PC-9 (cell line): ENCODE measurements at regions not wholly inside any gene's neighbourhood (a gene's known extent, or its start where the extent isn't known, plus 50 kb on each side); places are given as distances from the start of the nearest gene placed in this dataset.

Source experiments
- BruUV-seq: library from RNA; stranded (reverse); fragments of 400-500 nt; replicated peaks from 2 replicates; lab custom pipeline; 2021; lab: Mats Ljungman, UMichigan
- CTCF ChIA-PET: fragments of 300-600 bp; sonication (Branson Sonifier 250); formaldehyde crosslinking; loops from one replicate; lab custom pipeline; 2022; ENCODE audit warnings: antibody characterized with exemption; lab: Charles Lee
- POLR2A ChIA-PET: fragments of 300-600 bp; sonication (Branson Sonifier 250); formaldehyde crosslinking; loops from one replicate; lab custom pipeline; 2022; ENCODE audit warnings: antibody characterized with exemption; ENCODE audit not compliant: unreplicated experiment; lab: Charles Lee
- DNase-seq, 2 experiments: peaks; one replicate each; pipeline versions ENCODE4 v3.0.0 to v3.0.0-alpha.2; 2015 to 2022; ENCODE audit warnings: mixed read lengths in 1 of 2
- H2AFZ ChIP-seq: fragments of 200-600 bp; sonication (generic); 2 replicates; pipeline ENCODE4 v1.8.1; 2017; ENCODE audit warnings: antibody characterized with exemption
- H3F3A ChIP-seq: fragments of 200-600 bp; sonication (generic); 2 replicates; pipeline ENCODE4 v1.8.1; 2017; ENCODE audit warnings: antibody characterized with exemption, mild to moderate bottlenecking, low read depth; ENCODE audit not compliant: insufficient read depth
- H3K27ac ChIP-seq: fragments of 200-600 bp; sonication (generic); 2 replicates; pipeline ENCODE4 v1.6.1; 2016; ENCODE audit warnings: mixed run types
- H3K27me3 ChIP-seq: fragments of 200-600 bp; sonication (generic); 2 replicates; pipeline ENCODE4 v1.6.1; 2016; ENCODE audit warnings: low read depth, mixed run types; ENCODE audit not compliant: insufficient read depth
- H3K36me3 ChIP-seq: fragments of 200-600 bp; sonication (generic); 2 replicates; pipeline ENCODE4 v1.6.1; 2016; ENCODE audit warnings: low read depth, mixed run types
- H3K4me1 ChIP-seq: fragments of 200-600 bp; sonication (generic); replicated peaks from 2 replicates; pipeline ENCODE4 v1.6.1; 2016; ENCODE audit warnings: mixed run types; ENCODE audit not compliant: insufficient read depth
- H3K4me2 ChIP-seq: fragments of 200-600 bp; sonication (generic); 2 replicates; pipeline ENCODE4 v1.6.1; 2017; ENCODE audit warnings: mixed run types
- H3K4me3 ChIP-seq: fragments of 200-600 bp; sonication (generic); 2 replicates; pipeline ENCODE4 v1.6.1; 2016; ENCODE audit warnings: mixed run types
- H3K79me2 ChIP-seq: fragments of 200-600 bp; sonication (generic); 2 replicates; pipeline ENCODE4 v1.6.1; 2017; ENCODE audit warnings: low read depth, mixed run types
- H3K9me2 ChIP-seq: fragments of 200-600 bp; sonication (generic); 2 replicates; pipeline ENCODE4 v1.8.1; 2017; ENCODE audit warnings: mild to moderate bottlenecking; ENCODE audit not compliant: insufficient read depth
- H3K9me3 ChIP-seq: fragments of 200-600 bp; sonication (generic); 2 replicates; pipeline ENCODE4 v1.8.1; 2016; ENCODE audit warnings: low read depth; ENCODE audit not compliant: insufficient read depth
- H4K20me1 ChIP-seq: fragments of 200-600 bp; sonication (generic); 2 replicates; pipeline ENCODE4 v1.8.1; 2017; ENCODE audit not compliant: insufficient read depth
- EZH2 ChIP-seq: fragments of 200-600 bp; sonication (generic); IDR thresholded peaks from 2 replicates; pipeline ENCODE4 v1.8.0; 2017; ENCODE audit warnings: antibody characterized with exemption, low read depth
- intact Hi-C: fragments of 100-400 bp; cut with micrococcal nuclease; formaldehyde crosslinking; loops from one replicate; pipeline ENCODE4 v1.10.0; 2022; ENCODE audit not compliant: unreplicated experiment
- TF ChIP-seq, protein P1 (sequence below): fragments of 200-600 bp; sonication (generic); conservative IDR thresholded peaks from 2 replicates; pipeline ENCODE4 v1.6.1; 2017; ENCODE audit warnings: mixed run types, antibody characterized with exemption, mild to moderate bottlenecking, moderate library complexity

DNA sequence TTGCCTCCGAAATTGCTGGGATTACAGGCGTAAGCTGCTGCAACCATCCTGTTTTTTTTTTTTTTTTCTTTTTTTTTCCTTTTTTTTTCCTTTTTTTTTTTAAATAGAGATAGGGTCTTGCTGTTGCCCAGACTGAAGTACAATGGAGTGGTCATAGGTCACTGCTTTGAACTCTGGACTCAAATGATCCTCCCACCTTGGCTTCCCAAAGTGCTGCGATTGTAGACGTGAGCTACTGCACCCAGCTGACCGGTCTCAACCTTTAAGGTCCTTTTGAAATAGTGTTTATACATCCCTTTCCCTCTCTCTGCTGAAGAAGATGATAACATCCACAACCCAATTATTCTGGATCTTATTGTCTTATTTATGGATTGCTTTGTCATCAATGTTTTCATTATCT, 548.7 kb downstream of the GBA3 start:
- Histone ChIP-seq H2AFZ (no peak overlapping the region), H3K9me3 (no peaks in the 10 kb centered on the region)

DNA sequence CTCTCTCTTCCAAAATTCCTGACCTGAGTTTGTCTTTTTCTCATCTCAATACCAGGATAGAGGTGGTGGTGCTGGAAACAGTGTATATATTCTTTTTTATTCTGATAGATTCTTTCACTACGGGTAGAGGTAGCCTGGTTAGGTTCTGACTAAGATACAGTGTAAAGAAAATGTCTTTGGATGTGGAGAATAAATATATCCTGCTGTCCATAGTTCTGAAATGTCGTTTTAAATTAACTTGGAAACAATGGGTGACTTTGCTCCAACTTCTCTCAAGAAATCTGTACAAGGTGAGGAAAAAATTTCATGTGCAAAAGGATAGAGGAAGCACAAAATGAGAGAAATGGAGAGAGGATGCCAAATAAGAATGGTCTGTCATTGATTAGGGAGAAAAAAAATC, 546.1 kb downstream of the GBA3 start:
- no peaks in the 10 kb centered on the region for H4K20me1 ChIP-seq
- no peaks in the 10 kb centered on the region for H3K9me3 ChIP-seq
- BruUV-seq = no TSS peak
- POLR2A ChIA-PET = no interaction called here
- no peak for DNase-seq
- H3F3A ChIP-seq = no peaks in the 10 kb centered on the region
- TF ChIP-seq, protein P1, sequence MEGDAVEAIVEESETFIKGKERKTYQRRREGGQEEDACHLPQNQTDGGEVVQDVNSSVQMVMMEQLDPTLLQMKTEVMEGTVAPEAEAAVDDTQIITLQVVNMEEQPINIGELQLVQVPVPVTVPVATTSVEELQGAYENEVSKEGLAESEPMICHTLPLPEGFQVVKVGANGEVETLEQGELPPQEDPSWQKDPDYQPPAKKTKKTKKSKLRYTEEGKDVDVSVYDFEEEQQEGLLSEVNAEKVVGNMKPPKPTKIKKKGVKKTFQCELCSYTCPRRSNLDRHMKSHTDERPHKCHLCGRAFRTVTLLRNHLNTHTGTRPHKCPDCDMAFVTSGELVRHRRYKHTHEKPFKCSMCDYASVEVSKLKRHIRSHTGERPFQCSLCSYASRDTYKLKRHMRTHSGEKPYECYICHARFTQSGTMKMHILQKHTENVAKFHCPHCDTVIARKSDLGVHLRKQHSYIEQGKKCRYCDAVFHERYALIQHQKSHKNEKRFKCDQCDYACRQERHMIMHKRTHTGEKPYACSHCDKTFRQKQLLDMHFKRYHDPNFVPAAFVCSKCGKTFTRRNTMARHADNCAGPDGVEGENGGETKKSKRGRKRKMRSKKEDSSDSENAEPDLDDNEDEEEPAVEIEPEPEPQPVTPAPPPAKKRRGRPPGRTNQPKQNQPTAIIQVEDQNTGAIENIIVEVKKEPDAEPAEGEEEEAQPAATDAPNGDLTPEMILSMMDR = no peak
- no peak for TF ChIP-seq EZH2
- H3K79me2 ChIP-seq = no peaks in the 10 kb centered on the region
- intact Hi-C loops = no loop called here
- H3K27me3 ChIP-seq = no peaks in the 10 kb centered on the region
- H3K4me2 ChIP-seq = no peak overlapping the region
- CTCF ChIA-PET = no interaction called here
- no peaks in the 10 kb centered on the region for H3K36me3 ChIP-seq
- no peak overlapping the region for H3K4me3 ChIP-seq
- no peaks in the 10 kb centered on the region for H3K4me1 ChIP-seq
- H2AFZ ChIP-seq = no peak overlapping the region
- H3K9me2 ChIP-seq = no peaks in the 10 kb centered on the region
- no peak overlapping the region for H3K27ac ChIP-seq

More for the DNA sequence above, 548.7 kb downstream of the GBA3 start:
- no TSS peak for BruUV-seq
- Histone ChIP-seq H3K4me2 (no peak overlapping the region), H4K20me1 (no peaks in the 10 kb centered on the region), H3K79me2 (no peaks in the 10 kb centered on the region), H3F3A (no peaks in the 10 kb centered on the region), H3K4me1 (no peaks in the 10 kb centered on the region), H3K36me3 (no peaks in the 10 kb centered on the region), H3K9me2 (no peaks in the 10 kb centered on the region), H3K27me3 (no peaks in the 10 kb centered on the region), H3K4me3 (no peak overlapping the region), H3K27ac (no peak overlapping the region)
- no peak for DNase-seq
- no peak for TF ChIP-seq EZH2
- TF ChIP-seq, protein P1 = no peak
- CTCF ChIA-PET = no interaction called here
- intact Hi-C loops = no loop called here
- POLR2A ChIA-PET = no interaction called here

DNA sequence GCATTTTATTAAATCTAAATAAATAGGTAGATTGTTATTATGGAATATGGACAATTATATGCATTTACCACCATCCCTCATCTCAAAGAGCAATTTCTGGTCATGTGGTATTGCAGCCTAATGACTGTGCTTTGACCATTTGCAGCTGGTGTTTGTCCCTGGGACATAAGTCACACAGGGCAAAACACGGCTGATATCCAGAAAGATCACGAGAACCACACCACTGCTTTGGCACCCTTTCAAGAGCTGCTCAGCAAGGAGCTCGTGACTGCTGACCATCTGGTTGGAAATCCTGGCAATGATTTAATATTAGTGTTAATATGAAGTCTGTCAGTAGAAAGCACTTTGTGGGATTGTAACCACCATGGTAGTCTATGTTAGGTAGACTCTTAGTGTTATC, 545.0 kb downstream of the GBA3 start:
- no peaks in the 10 kb centered on the region for H3K9me2 ChIP-seq
- no peak overlapping the region for H2AFZ ChIP-seq
- H3K27me3 ChIP-seq = no peaks in the 10 kb centered on the region
- ChIA-PET CTCF (no interaction called here), POLR2A (no interaction called here)
- no peaks in the 10 kb centered on the region for H3K36me3 ChIP-seq
- no peaks in the 10 kb centered on the region for H3F3A ChIP-seq
- BruUV-seq = no TSS peak
- intact Hi-C loops = no loop called here
- H3K4me2 ChIP-seq = no peak overlapping the region
- no peaks in the 10 kb centered on the region for H4K20me1 ChIP-seq
- H3K27ac ChIP-seq = no peak overlapping the region
- DNase-seq = no peak
- H3K4me1 ChIP-seq = no peaks in the 10 kb centered on the region
- H3K4me3 ChIP-seq = no peak overlapping the region
- H3K79me2 ChIP-seq = no peaks in the 10 kb centered on the region
- no peaks in the 10 kb centered on the region for H3K9me3 ChIP-seq
- TF ChIP-seq EZH2 = no peak
- TF ChIP-seq, protein P1 = no peak
